Panc1 (cell line): ENCODE measurements at regions not wholly inside any gene's neighbourhood (a gene's known extent, or its start where the extent isn't known, plus 50 kb on each side); places are given as distances from the start of the nearest gene placed in this dataset.

ENCODE experiments used
- CTCF ChIP-seq: fragments of 450-650 bp; IDR thresholded peaks from 2 replicates; pipeline ENCODE4 v1.5.1; 2017; ENCODE audit warnings: mild to moderate bottlenecking
- POLR2AphosphoS5 ChIP-seq: IDR thresholded peaks from 2 replicates; pipeline ENCODE4 v1.6.1; 2012; ENCODE audit warnings: mild to moderate bottlenecking, low read depth, low read length, moderate library complexity
- REST ChIP-seq, 2 experiments: IDR thresholded peaks; 2 replicates each; pipeline ENCODE4 v1.6.1; 2011 to 2012; ENCODE audit warnings: low read depth in 2 of 2, control low read depth in 1 of 2, low read length in 1 of 2, mild to moderate bottlenecking in 1 of 2, moderate library complexity in 1 of 2; ENCODE audit not compliant: insufficient read depth in 1 of 2
- SIN3A ChIP-seq: IDR thresholded peaks from 2 replicates; pipeline ENCODE4 v1.6.1; 2012; ENCODE audit warnings: low read depth, mild to moderate bottlenecking, low read length, moderate library complexity, borderline replicate concordance; ENCODE audit not compliant: insufficient read depth
- TCF7L2 ChIP-seq: IDR thresholded peaks from 2 replicates; pipeline ENCODE4 v1.6.1; 2011; ENCODE audit warnings: mild to moderate bottlenecking, low read depth, low read length, inconsistent platforms

GRCh38 chr1:83130886-83131691 is 867.8 kb downstream of the TTLL7 start:
- TF ChIP-seq CTCF (no peak), REST (IDR thresholded peaks at IDR 0.05; ENCODE audit: insufficient read depth in 1 of 2, low read depth in 2 of 2, low read length in 1 of 2) (no peak), POLR2AphosphoS5 (no peak), TCF7L2 (no peak), SIN3A (no peak)
